ENCODE measurements at regions not wholly inside any gene's neighbourhood (a gene's known extent, or its start where the extent isn't known, plus 50 kb on each side); places are given as distances from the start of the nearest gene placed in this dataset.

- ChIA-PET SMC1A (ENCODE audit: uncharacterized antibody, unreplicated experiment) (no interaction called here), CTCF (no interaction called here), POLR2A (no interaction called here), RAD21 (ENCODE audit: unreplicated experiment) (no interaction called here)
- intact Hi-C loops (cut with micrococcal nuclease; ENCODE audit: unreplicated experiment), result no loop called here
- ATAC-seq (no peak), FAIRE-seq (no peak), DNase-seq (ENCODE audit: low read depth, low spot score) (no peak)
- Histone ChIP-seq H3K27me3 (replicated peaks in 1 of 2; ENCODE audit: control insufficient read depth in 2 of 2, insufficient read depth in 2 of 2, low read length in 1 of 2) (no peaks in the 10 kb centered on the region), H3K4me1 (ENCODE audit: control insufficient read depth, insufficient read depth, low read length) (no peaks in the 10 kb centered on the region), H3K9me3 (replicated peaks; ENCODE audit: control insufficient read depth, insufficient read depth, low read length) (no peaks in the 10 kb centered on the region), H3K4me3 (no peak overlapping the region), H2AFZ (ENCODE audit: control insufficient read depth, low read depth, low read length) (no peak overlapping the region), H3K79me2 (ENCODE audit: control insufficient read depth, insufficient read depth, low read length) (no peaks in the 10 kb centered on the region), H3K9ac (ENCODE audit: control insufficient read depth, insufficient read depth, low read length) (no peak overlapping the region), H4K20me1 (ENCODE audit: control insufficient read depth, insufficient read depth) (no peaks in the 10 kb centered on the region), H3K36me3 (ENCODE audit: control insufficient read depth in 2 of 2, insufficient read depth in 2 of 2, low read length in 1 of 2) (no peaks in the 10 kb centered on the region), H3K27ac (ENCODE audit: control insufficient read depth, insufficient read depth) (no peak overlapping the region), H3K4me2 (ENCODE audit: control insufficient read depth, insufficient read depth) (no peak overlapping the region)
- BruUV-seq (replicated peaks), result no TSS peak
- no peak for TF ChIP-seq MYB (IDR thresholded peaks at IDR 0.05; ENCODE audit: borderline replicate concordance, low read depth, low read length)
- no peak for TF ChIP-seq ELK1 (IDR thresholded peaks at IDR 0.05; ENCODE audit: low read depth, low read length)
- no peak for TF ChIP-seq BCL11A (IDR thresholded peaks at IDR 0.05; ENCODE audit: low read depth, low read length)
- TF ChIP-seq IRF5 (IDR thresholded peaks at IDR 0.05; ENCODE audit: borderline replicate concordance), result no peak
- TF ChIP-seq RUNX3 (IDR thresholded peaks at IDR 0.05; ENCODE audit: low read length), result no peak
- TF ChIP-seq SPI1 (IDR thresholded peaks at IDR 0.05; ENCODE audit: borderline replicate concordance, insufficient read depth, low read depth, low read length), result no peak
- TF ChIP-seq NFXL1 (IDR thresholded peaks at IDR 0.05; ENCODE audit: borderline replicate concordance), result no peak
- WGBS (ENCODE audit: insufficient coverage, insufficient replicate concordance, low lambda C conversion rate, missing lambda C conversion rate), result 90% methylated on average over 1 of the region's 1 CpG
- in situ Hi-C loops (cut with MboI), result no loop called here
Measured at GRCh38 chr2:125584732-125585131, 1071.2 kb upstream of the GYPC start.

All from GM12878 (cell line).